ENCODE measurements at regions not wholly inside any gene's neighbourhood (a gene's known extent, or its start where the extent isn't known, plus 50 kb on each side); places are given as distances from the start of the nearest gene placed in this dataset.

DNA sequence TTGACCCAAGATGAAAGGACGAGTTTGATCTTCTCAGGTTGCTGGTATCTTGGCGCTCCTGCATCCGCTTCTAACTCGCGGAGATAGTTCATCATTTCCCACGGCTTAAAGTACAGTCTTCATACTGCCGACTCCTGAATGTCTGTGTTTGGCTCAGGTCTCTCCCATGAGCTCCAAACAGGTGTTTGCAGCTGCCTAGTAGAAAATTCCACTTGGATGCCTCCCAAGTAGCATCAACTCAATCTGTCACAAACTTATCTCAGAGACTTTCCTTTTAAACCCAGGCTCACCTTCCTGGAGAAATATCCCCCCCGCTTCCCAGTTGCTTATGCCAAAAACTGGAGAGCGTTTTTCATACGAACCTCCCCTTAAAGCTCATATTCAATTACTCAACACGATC is 986.5 kb downstream of the TBC1D22A start:
- no peak for TF ChIP-seq CTCF (IDR thresholded peaks at IDR 0.05)
- no peak for TF ChIP-seq POLR2A (IDR thresholded peaks at IDR 0.05)
